ENCODE measurements at regions not wholly inside any gene's neighbourhood (a gene's known extent, or its start where the extent isn't known, plus 50 kb on each side); places are given as distances from the start of the nearest gene placed in this dataset.
"Not testable (repeated sequence)": the region's sequence is repeated elsewhere in the genome, so short reads cannot be mapped to it uniquely, and the experiment has no call there.

- DNase-seq (ENCODE audit: low read depth) = no peak
- no peak overlapping the region for H3K4me3 ChIP-seq (ENCODE audit: low read depth, low read length)
- TF ChIP-seq CTCF (IDR thresholded peaks at IDR 0.05; ENCODE audit: insufficient read depth, low read depth, low read length) = no peak
Observed at GRCh38 chr2:144730711-144731110, 210.8 kb upstream of the ZEB2 start.

GRCh38 chr2:144724460-144724859, 204.5 kb upstream of the ZEB2 start:
- DNase-seq (ENCODE audit: low read depth); H3K4me3 ChIP-seq (ENCODE audit: low read depth, low read length): not testable (repeated sequence)

- TF ChIP-seq CTCF (IDR thresholded peaks at IDR 0.05; ENCODE audit: insufficient read depth, low read depth, low read length) = no peak
- H3K4me3 ChIP-seq (ENCODE audit: low read depth, low read length) = no peak overlapping the region
Observed at GRCh38 chr2:144718376-144718775, 198.5 kb upstream of the ZEB2 start.

GRCh38 chr2:144715992-144716391, 196.1 kb upstream of the ZEB2 start:
- H3K4me3 ChIP-seq (ENCODE audit: low read depth, low read length) = no peak overlapping the region
- no peak for TF ChIP-seq CTCF (IDR thresholded peaks at IDR 0.05; ENCODE audit: insufficient read depth, low read depth, low read length)

More at GRCh38 chr2:144718376-144718775, 198.5 kb upstream of the ZEB2 start:
- DNase-seq (ENCODE audit: low read depth) = no peak

GRCh38 chr2:144713410-144713809, 193.5 kb upstream of the ZEB2 start:
- no peak for TF ChIP-seq CTCF (IDR thresholded peaks at IDR 0.05; ENCODE audit: insufficient read depth, low read depth, low read length)
- no peak for DNase-seq (ENCODE audit: low read depth)
- no peak overlapping the region for H3K4me3 ChIP-seq (ENCODE audit: low read depth, low read length)

More at GRCh38 chr2:144715992-144716391, 196.1 kb upstream of the ZEB2 start:
- DNase-seq (ENCODE audit: low read depth) = no peak

GRCh38 chr2:144712550-144712940, 192.6 kb upstream of the ZEB2 start:
- no peak overlapping the region for H3K4me3 ChIP-seq (ENCODE audit: low read depth, low read length)
- no peak for TF ChIP-seq CTCF (IDR thresholded peaks at IDR 0.05; ENCODE audit: insufficient read depth, low read depth, low read length)
- DNase-seq (ENCODE audit: low read depth) = no peak

GRCh38 chr2:144711630-144712549, 192.0 kb upstream of the ZEB2 start:
- H3K4me3 ChIP-seq (ENCODE audit: low read depth, low read length) = no peak overlapping the region
- TF ChIP-seq CTCF (IDR thresholded peaks at IDR 0.05; ENCODE audit: insufficient read depth, low read depth, low read length) = no peak
- DNase-seq (ENCODE audit: low read depth) = no peak
